ENCODE measurements at regions not wholly inside any gene's neighbourhood (a gene's known extent, or its start where the extent isn't known, plus 50 kb on each side); places are given as distances from the start of the nearest gene placed in this dataset.

GRCh38 chr5:103801681-103802080 is 239.1 kb upstream of the NUDT12 start:
- no peak for DNase-seq (ENCODE audit: unreplicated experiment)
- ChIA-PET POLR2A (no interaction called here), CTCF (interaction anchor here (0.5 to 3.1 kb wide), 2 partner anchors 9 to 215 kb away, joined by 3 to 12 read pairs; no protein-coding TSS in a partner anchor)
- no peaks in the 10 kb centered on the region for H3K27me3 Mint-ChIP-seq (ENCODE audit: insufficient read depth, unreplicated experiment)
- H3K4me1 Mint-ChIP-seq (ENCODE audit: insufficient read depth, unreplicated experiment) = peaks cover 5% of the 10 kb centered on the region
- H3K27ac Mint-ChIP-seq (ENCODE audit: low read depth, unreplicated experiment) = no peak overlapping the region
- intact Hi-C loops (cut with micrococcal nuclease) = no loop called here
- TF ChIP-seq CTCF (IDR thresholded peaks at IDR 0.05; ENCODE audit: unreplicated experiment) = no peak
- no peaks in the 10 kb centered on the region for H3K9me3 Mint-ChIP-seq (ENCODE audit: unreplicated experiment)
- no peaks in the 10 kb centered on the region for H3K36me3 Mint-ChIP-seq (ENCODE audit: insufficient read depth, unreplicated experiment)
- no TSS peak for BruUV-seq (replicated peaks)
- no peak overlapping the region for H3K4me3 Mint-ChIP-seq (ENCODE audit: unreplicated experiment)

- H3K36me3 Mint-ChIP-seq (ENCODE audit: insufficient read depth, unreplicated experiment) = no peaks in the 10 kb centered on the region
- ChIA-PET POLR2A (no interaction called here), CTCF (interaction anchor here (0.7 to 3.1 kb wide), 3 partner anchors 10 to 1943 kb away, joined by 3 to 12 read pairs (median 6); no protein-coding TSS in a partner anchor)
- TF ChIP-seq CTCF (IDR thresholded peaks at IDR 0.05; ENCODE audit: unreplicated experiment) = no peak
- H3K27ac Mint-ChIP-seq (ENCODE audit: low read depth, unreplicated experiment) = no peak overlapping the region
- H3K27me3 Mint-ChIP-seq (ENCODE audit: insufficient read depth, unreplicated experiment) = no peaks in the 10 kb centered on the region
- H3K4me3 Mint-ChIP-seq (ENCODE audit: unreplicated experiment) = no peak overlapping the region
- no TSS peak for BruUV-seq (replicated peaks)
- H3K4me1 Mint-ChIP-seq (ENCODE audit: insufficient read depth, unreplicated experiment) = peaks cover 5% of the 10 kb centered on the region
- H3K9me3 Mint-ChIP-seq (ENCODE audit: unreplicated experiment) = no peaks in the 10 kb centered on the region
- intact Hi-C loops (cut with micrococcal nuclease) = no loop called here
- peak; percentile 64 for DNase-seq (ENCODE audit: unreplicated experiment)
These were observed 238.3 kb upstream of the NUDT12 start for GRCh38 chr5:103800741-103801495.

- H3K27me3 Mint-ChIP-seq (ENCODE audit: insufficient read depth, unreplicated experiment) = no peaks in the 10 kb centered on the region
- no peak overlapping the region for H3K27ac Mint-ChIP-seq (ENCODE audit: low read depth, unreplicated experiment)
- CTCF ChIA-PET = interaction anchor here (0.6 to 2.4 kb wide), 5 partner anchors 14 to 667 kb away, joined by 3 to 10 read pairs (median 4); no protein-coding TSS in a partner anchor
- BruUV-seq (replicated peaks) = no TSS peak
- DNase-seq (ENCODE audit: unreplicated experiment) = no peak
- no peak overlapping the region for H3K4me3 Mint-ChIP-seq (ENCODE audit: unreplicated experiment)
- TF ChIP-seq CTCF (IDR thresholded peaks at IDR 0.05; ENCODE audit: unreplicated experiment) = no peak
- POLR2A ChIA-PET = interaction anchor here (0.8 kb wide), 1 partner anchor 346 kb away, joined by 3 read pairs; no protein-coding TSS in a partner anchor
- no peaks in the 10 kb centered on the region for H3K4me1 Mint-ChIP-seq (ENCODE audit: insufficient read depth, unreplicated experiment)
- intact Hi-C loops (cut with micrococcal nuclease) = no loop called here
- H3K9me3 Mint-ChIP-seq (ENCODE audit: unreplicated experiment) = peaks cover 15% of the 10 kb centered on the region
- no peaks in the 10 kb centered on the region for H3K36me3 Mint-ChIP-seq (ENCODE audit: insufficient read depth, unreplicated experiment)
These were observed 231.1 kb upstream of the NUDT12 start for GRCh38 chr5:103793595-103794182.

GRCh38 chr5:103785569-103785968 is 223.0 kb upstream of the NUDT12 start:
- Mint-ChIP-seq H3K4me3 (ENCODE audit: unreplicated experiment) (no peak overlapping the region), H3K27ac (ENCODE audit: low read depth, unreplicated experiment) (no peak overlapping the region), H3K27me3 (ENCODE audit: insufficient read depth, unreplicated experiment) (no peaks in the 10 kb centered on the region), H3K4me1 (ENCODE audit: insufficient read depth, unreplicated experiment) (no peaks in the 10 kb centered on the region), H3K9me3 (ENCODE audit: unreplicated experiment) (peaks cover 7% of the 10 kb centered on the region), H3K36me3 (ENCODE audit: insufficient read depth, unreplicated experiment) (no peaks in the 10 kb centered on the region)
- CTCF ChIA-PET = no interaction called here
- POLR2A ChIA-PET = no interaction called here
- BruUV-seq (replicated peaks) = no TSS peak
- intact Hi-C loops (cut with micrococcal nuclease) = no loop called here
- no peak for TF ChIP-seq CTCF (IDR thresholded peaks at IDR 0.05; ENCODE audit: unreplicated experiment)
- no peak for DNase-seq (ENCODE audit: unreplicated experiment)

All from MCF 10A (cell line).